ENCODE measurements at regions not wholly inside any gene's neighbourhood (a gene's known extent, or its start where the extent isn't known, plus 50 kb on each side); places are given as distances from the start of the nearest gene placed in this dataset.

- H3K27ac ChIP-seq: no peak overlapping the region
- TF ChIP-seq CTCF (IDR thresholded peaks at IDR 0.05) (no peak), ZFX (IDR thresholded peaks at IDR 0.05; ENCODE audit: borderline replicate concordance) (no peak)
These were observed 111.8 kb upstream of the ANKRD1 start for GRCh38 chr10:91032611-91033206.

- no peak overlapping the region for H3K27ac ChIP-seq
- TF ChIP-seq CTCF (IDR thresholded peaks at IDR 0.05) (no peak), ZFX (IDR thresholded peaks at IDR 0.05; ENCODE audit: borderline replicate concordance) (no peak)
These were observed 112.5 kb upstream of the ANKRD1 start for GRCh38 chr10:91033324-91033950.

GRCh38 chr10:91034042-91034441 is 113.2 kb upstream of the ANKRD1 start:
- TF ChIP-seq ZFX (IDR thresholded peaks at IDR 0.05; ENCODE audit: borderline replicate concordance): no peak
- no peak for TF ChIP-seq CTCF (IDR thresholded peaks at IDR 0.05)
- no peak overlapping the region for H3K27ac ChIP-seq

- TF ChIP-seq ZFX (IDR thresholded peaks at IDR 0.05; ENCODE audit: borderline replicate concordance) (no peak), CTCF (IDR thresholded peaks at IDR 0.05) (no peak)
- H3K27ac ChIP-seq: no peak overlapping the region
These were observed 113.7 kb upstream of the ANKRD1 start for GRCh38 chr10:91034494-91035159.

GRCh38 chr10:91035650-91036292 is 114.9 kb upstream of the ANKRD1 start:
- no peak overlapping the region for H3K27ac ChIP-seq
- TF ChIP-seq ZFX (IDR thresholded peaks at IDR 0.05; ENCODE audit: borderline replicate concordance): no peak
- TF ChIP-seq CTCF (IDR thresholded peaks at IDR 0.05): no peak

GRCh38 chr10:91036807-91037411 is 116.0 kb upstream of the ANKRD1 start:
- H3K27ac ChIP-seq: no peak overlapping the region
- no peak for TF ChIP-seq CTCF (IDR thresholded peaks at IDR 0.05)
- TF ChIP-seq ZFX (IDR thresholded peaks at IDR 0.05; ENCODE audit: borderline replicate concordance): no peak
